Neutrophil (primary cell): ENCODE measurements at regions not wholly inside any gene's neighbourhood (a gene's known extent, or its start where the extent isn't known, plus 50 kb on each side); places are given as distances from the start of the nearest gene placed in this dataset.

ENCODE experiments used
- H3K27ac ChIP-seq: fragments of 200-600 bp; sonication (generic); 2 replicates; pipeline ENCODE4 v1.5.1; 2016; ENCODE audit warnings: mild to moderate bottlenecking, moderate library complexity
- H3K27me3 ChIP-seq: fragments of 200-600 bp; sonication (generic); 2 replicates; pipeline ENCODE4 v1.6.0; 2016; ENCODE audit warnings: mild to moderate bottlenecking
- H3K36me3 ChIP-seq: fragments of 200-600 bp; sonication (generic); 2 replicates; pipeline ENCODE4 v1.5.1; 2017
- H3K4me1 ChIP-seq, 2 experiments: fragments of 200-600 bp in 1 of 2; sonication (generic) in 1 of 2; 1 replicate in 1 of 2; 2 replicates in 1 of 2; pipeline versions ENCODE4 v1.5.1 to v1.6.1; 2013 to 2016; ENCODE audit warnings: low read depth in 1 of 2, low read length in 1 of 2, mild to moderate bottlenecking in 1 of 2, moderate library complexity in 1 of 2; ENCODE audit not compliant: control insufficient read depth in 1 of 2, insufficient read depth in 1 of 2
- H3K4me3 ChIP-seq, 2 experiments: fragments of 200-600 bp in 1 of 2; sonication (generic) in 1 of 2; 1 replicate in 1 of 2; 2 replicates in 1 of 2; pipeline ENCODE4 v1.5.1; 2013 to 2016; ENCODE audit warnings: low read depth in 1 of 2, low read length in 1 of 2, mild to moderate bottlenecking in 1 of 2, moderate library complexity in 1 of 2
- H3K9me3 ChIP-seq: fragments of 200-600 bp; sonication (generic); 2 replicates; pipeline ENCODE4 v1.5.1; 2016
- CTCF ChIP-seq: fragments of 200-600 bp; sonication (generic); IDR thresholded peaks from 2 replicates; pipeline ENCODE4 v1.5.1; 2016; ENCODE audit warnings: antibody characterized with exemption

DNA sequence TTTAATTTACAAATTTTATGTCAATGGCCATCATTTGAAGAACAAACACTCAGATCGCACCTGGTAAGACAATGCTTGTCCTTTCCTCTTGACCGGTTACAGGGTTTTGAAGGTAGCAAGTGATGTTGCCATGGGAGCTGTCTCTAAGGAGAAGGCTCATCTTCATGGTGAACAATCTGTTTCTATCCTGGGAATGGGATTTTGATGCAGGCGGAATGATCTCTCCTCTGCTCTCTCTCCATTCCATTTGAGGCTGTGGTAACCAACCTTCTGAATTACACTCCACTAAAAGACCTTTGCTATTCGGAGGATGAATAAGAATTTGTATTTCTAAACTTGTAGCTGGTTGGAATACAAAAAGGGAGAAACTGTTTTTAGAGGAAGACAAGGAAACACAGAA lies 57.9 kb upstream of the SLC5A9 start:
- H3K9me3 ChIP-seq: no peaks in the 10 kb centered on the region

DNA sequence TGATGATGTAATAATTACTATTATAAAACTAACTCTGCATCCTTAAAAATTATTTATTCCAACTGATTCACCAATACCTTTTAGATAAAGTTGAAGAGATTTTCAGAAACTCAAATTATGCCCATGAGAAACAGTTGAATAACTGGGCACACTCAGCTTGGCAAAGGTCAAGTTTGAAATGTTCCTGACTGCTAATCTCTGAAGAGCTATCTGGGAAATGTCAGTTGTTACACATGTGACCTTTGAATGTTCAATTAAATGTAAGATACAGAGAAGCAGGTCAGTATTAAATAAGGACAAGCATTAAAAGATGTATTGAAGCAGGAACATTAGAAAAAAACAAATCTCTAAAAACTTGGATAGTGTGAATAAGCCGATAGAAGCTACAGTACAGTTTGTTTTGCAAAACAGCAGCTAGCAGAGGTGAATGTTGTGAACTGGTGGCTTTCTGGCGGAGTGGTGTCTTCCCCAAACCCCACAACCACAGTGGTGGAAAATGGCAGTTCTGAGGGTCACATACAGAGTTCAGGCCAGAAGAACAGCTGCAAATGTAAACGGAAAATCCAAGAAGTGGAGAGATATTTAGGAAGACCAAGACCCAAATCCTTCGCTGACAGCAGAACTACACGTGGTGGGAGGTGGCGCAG lies 61.9 kb upstream of the SLC5A9 start:
- Histone ChIP-seq H3K27me3 (peaks cover 5% of the 10 kb centered on the region), H3K9me3 (no peaks in the 10 kb centered on the region), H3K4me3 (no peak overlapping the region), H3K27ac (no peak overlapping the region), H3K36me3 (no peaks in the 10 kb centered on the region), H3K4me1 (no peaks in the 10 kb centered on the region)
- TF ChIP-seq CTCF: no peak

More for the DNA sequence above, 57.9 kb upstream of the SLC5A9 start:
- Histone ChIP-seq H3K4me3 (no peak overlapping the region), H3K36me3 (no peaks in the 10 kb centered on the region), H3K4me1 (no peaks in the 10 kb centered on the region), H3K27ac (no peak overlapping the region), H3K27me3 (peaks cover 5% of the 10 kb centered on the region)
- TF ChIP-seq CTCF: no peak

DNA sequence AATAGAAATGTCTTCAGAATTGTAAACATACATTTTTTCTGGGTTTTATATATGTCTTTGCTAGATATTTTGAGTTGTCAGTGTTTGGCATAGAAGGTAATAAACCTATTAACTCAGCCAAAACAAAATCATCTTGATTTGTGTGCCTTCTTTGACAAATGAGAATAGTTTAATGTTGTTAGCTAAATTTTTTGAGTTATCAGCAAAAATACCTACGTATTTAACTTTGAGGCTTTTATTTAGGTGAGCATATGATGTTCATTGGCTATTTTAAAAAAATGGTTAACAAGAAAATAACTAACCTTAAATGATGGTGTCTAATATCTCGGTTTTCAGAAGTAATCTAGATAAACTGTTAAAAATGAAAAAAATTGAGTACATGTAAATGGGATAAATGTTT lies 83.2 kb upstream of the SLC5A9 start:
- H3K9me3 ChIP-seq: no peaks in the 10 kb centered on the region
- H3K36me3 ChIP-seq: no peaks in the 10 kb centered on the region
- H3K27me3 ChIP-seq: no peaks in the 10 kb centered on the region
- no peak overlapping the region for H3K27ac ChIP-seq
- TF ChIP-seq CTCF: no peak
- H3K4me3 ChIP-seq: no peak overlapping the region
- no peaks in the 10 kb centered on the region for H3K4me1 ChIP-seq

DNA sequence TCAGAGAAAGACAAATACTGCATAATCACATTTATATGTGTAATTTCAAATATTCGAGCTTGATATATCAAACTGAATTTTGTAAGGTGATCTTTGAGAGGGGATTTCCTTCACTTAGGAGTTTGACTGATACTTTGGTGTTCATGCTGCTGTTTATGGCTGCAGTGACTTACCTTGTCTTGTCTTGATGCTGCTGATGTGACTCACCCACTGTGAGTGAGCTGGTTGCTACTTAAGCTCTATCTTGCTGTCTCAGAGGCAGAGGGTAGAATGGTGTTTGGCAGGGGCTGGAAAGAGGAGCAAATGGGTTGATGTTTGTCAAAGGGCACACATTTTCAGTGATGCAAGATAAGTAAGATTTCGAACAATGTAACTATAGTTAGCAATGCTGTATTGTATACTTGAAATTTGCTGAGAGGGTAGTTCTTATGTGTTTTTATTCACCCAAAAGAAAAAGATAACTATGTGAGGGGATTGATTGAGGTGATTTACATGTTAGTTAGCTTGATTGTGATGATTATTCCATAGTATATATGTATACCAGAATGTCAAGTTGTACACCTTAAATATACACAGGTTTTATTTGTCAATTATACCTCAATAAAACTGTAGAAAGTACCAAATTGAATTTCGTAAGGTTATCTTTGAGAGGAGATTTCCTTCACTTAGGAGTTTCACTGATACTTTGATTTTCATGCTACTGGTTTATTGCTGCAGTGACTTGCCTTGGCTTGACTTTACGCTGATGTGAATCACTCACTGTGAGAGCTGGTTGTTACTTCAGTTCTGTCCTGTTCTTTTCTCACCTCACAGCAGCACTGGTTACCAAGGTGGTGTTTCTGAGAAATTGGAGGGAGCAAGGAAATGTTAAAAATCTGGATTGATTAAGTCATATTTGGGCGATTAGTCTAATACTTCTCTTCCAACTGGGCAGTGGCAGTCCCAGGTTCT lies 94.5 kb upstream of the SLC5A9 start:
- H3K9me3 ChIP-seq: no peaks in the 10 kb centered on the region
- no peaks in the 10 kb centered on the region for H3K36me3 ChIP-seq
- no peaks in the 10 kb centered on the region for H3K4me1 ChIP-seq
- no peak overlapping the region for H3K27ac ChIP-seq
- peaks cover 7% of the 10 kb centered on the region for H3K27me3 ChIP-seq
- H3K4me3 ChIP-seq: no peak overlapping the region
- TF ChIP-seq CTCF: no peak

DNA sequence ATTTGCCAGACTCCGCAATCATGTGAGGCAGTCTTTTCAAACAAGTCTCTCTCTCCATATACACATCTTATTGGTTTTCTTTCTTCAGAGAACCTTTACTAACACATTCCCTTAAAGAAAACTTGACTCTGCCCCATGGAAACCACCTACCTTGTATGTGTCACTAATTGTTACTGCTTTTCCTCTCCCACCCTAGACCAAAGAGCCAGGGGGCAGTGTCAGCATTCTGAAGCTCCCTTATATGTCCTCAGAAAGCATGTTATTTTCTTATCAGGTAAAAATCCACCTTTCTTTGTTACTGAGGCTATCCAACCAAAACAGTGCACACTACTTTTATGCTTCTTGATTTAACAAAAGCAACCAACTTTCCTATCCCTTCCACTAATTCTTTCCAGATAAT lies 98.9 kb upstream of the SLC5A9 start:
- Histone ChIP-seq H3K27me3 (no peaks in the 10 kb centered on the region), H3K4me1 (no peaks in the 10 kb centered on the region), H3K4me3 (no peak overlapping the region), H3K36me3 (no peaks in the 10 kb centered on the region), H3K9me3 (no peaks in the 10 kb centered on the region), H3K27ac (no peak overlapping the region)
- no peak for TF ChIP-seq CTCF
